Uterus (tissue), 2 donors: ENCODE measurements at regions not wholly inside any gene's neighbourhood (a gene's known extent, or its start where the extent isn't known, plus 50 kb on each side); places are given as distances from the start of the nearest gene placed in this dataset.

ENCODE experiments used
- POLR2A ChIP-seq, 2 donors: fragments of 450-650 bp; IDR thresholded peaks; one replicate each; pipeline ENCODE4 v1.6.1; 2016; ENCODE audit warnings: antibody characterized with exemption in 2 of 2, mild to moderate bottlenecking in 1 of 2, moderate library complexity in 1 of 2
- TF ChIP-seq, protein P1 (sequence below), 4 experiments: fragments of 200-600 bp in 2 of 4; fragments of 450-650 bp in 2 of 4; sonication (generic) in 2 of 4; IDR thresholded peaks; one replicate each; pipeline ENCODE4 v1.5.1; 2016 to 2019; ENCODE audit warnings: antibody characterized with exemption in 4 of 4, mild to moderate bottlenecking in 2 of 4, moderate library complexity in 1 of 4

DNA sequence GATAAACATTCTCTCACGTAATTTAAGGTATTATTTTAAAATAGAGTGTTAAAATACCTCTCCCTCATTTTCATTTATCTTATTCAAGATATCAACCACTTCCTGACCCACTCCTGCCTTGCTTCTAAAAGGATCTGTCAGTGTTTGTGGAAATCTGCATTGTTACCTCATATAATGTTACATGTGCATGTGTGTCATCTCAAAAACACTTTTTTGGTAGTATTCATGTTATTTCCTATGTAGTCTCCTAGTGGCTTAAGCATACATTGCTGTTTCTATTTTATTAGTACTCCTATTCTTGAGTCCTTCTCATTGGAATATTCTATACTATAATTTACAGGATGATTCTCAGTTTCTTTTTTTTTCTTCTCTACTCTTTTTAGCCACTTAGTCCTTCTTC, 1360.7 kb upstream of the CELF2 start:
- TF ChIP-seq, protein P1, sequence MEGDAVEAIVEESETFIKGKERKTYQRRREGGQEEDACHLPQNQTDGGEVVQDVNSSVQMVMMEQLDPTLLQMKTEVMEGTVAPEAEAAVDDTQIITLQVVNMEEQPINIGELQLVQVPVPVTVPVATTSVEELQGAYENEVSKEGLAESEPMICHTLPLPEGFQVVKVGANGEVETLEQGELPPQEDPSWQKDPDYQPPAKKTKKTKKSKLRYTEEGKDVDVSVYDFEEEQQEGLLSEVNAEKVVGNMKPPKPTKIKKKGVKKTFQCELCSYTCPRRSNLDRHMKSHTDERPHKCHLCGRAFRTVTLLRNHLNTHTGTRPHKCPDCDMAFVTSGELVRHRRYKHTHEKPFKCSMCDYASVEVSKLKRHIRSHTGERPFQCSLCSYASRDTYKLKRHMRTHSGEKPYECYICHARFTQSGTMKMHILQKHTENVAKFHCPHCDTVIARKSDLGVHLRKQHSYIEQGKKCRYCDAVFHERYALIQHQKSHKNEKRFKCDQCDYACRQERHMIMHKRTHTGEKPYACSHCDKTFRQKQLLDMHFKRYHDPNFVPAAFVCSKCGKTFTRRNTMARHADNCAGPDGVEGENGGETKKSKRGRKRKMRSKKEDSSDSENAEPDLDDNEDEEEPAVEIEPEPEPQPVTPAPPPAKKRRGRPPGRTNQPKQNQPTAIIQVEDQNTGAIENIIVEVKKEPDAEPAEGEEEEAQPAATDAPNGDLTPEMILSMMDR (IDR thresholded peaks at IDR 0.05) = no peak
- no peak for TF ChIP-seq POLR2A (IDR thresholded peaks at IDR 0.05)
